DMS 273 (cell line): ENCODE measurements at regions not wholly inside any gene's neighbourhood (a gene's known extent, or its start where the extent isn't known, plus 50 kb on each side); places are given as distances from the start of the nearest gene placed in this dataset.
"Not testable (repeated sequence)": the region's sequence is repeated elsewhere in the genome, so short reads cannot be mapped to it uniquely, and the experiment has no call there.

Experiments
- DNase-seq: peaks from one replicate; lab custom pipeline; 2025; ENCODE audit not compliant: unreplicated experiment; lab: John Stamatoyannopoulos, UW

DNA sequence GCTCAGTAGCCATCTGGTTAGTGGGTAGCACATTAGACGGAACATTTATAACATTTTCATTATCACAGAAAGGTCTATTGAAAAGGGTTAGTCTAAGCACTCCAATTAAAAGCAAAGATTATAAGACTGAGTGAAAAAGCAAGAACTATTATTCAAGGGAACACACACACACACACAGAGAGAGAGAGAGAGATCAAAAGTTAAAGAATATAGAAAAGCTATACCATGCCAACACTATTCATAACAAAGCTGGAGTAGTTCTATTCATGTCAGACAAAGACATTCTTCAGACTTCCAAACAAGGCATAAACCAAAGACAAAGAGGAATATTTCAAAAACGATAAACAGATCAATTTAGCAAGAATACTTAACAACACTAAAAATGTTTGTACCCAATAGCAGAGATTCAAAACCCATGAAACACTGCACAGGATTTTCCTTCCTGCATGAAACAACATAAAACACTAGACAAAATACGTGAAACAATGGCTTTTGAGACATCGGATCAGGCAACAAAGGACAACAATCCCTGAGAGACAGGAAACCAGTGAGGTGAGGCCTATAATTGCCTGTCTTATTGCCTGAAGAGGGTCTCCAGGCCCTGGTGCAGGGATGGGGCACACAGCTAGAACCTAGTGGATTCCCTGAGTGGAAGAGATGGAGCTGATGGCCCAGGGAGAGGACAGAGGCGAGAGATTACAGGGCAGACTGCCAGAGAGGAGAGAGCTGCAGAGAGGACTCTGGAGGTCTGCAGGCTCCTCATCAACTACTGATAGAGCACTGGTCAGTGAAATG is 83.6 kb upstream of the NPAS2 start:
- DNase-seq, result no peak

DNA sequence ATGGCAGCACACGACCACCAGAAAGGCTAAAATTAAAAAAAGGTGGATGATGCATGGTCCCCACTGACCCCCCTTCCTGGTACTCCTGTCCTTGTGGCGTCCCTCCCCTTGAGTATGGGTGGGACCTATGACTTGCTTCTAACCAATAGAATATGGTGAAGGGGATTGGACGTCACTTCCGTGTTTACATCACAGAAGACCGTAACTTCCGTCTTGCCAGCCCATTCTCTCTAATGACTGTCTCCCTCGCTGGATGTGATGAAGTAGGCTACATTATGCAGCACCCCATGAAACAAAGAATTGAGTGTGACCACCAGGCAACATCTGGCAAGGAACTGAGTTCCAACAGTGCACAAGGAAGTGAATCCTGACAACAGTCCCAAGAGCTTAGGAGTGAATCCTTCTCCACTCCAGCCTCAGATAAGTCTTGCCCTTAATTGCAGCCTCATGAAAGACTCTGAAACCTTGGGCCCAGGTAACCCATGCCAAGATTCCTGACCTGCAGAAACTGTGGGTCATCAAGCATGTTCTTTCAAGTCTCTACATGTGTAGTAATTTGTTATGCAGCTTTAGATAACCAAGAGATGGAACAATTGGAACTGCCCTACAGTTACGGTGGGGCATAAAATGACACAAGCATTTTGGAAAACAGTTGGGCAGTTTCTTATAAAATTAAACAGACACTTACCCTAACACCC is 80.1 kb upstream of the NPAS2 start:
- no peak for DNase-seq

DNA sequence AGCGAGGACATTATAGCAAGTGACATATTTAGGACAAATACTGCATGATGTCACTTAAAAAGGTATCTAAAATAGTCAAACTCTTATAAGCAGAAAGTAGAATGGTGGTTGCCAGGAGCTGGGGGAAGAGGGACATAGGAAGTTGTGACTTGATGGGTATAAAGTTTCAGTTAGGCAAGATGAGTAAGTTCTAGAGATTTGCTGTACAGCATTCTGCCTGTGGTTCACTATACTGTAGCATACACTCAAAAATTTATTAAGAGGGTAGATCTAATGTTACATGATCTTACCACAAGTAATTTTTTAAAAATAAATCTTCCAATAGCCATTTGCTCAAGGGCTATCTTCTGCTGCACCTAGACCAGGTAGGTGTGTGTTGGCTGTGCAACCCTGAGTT is 78.1 kb upstream of the NPAS2 start:
- no peak for DNase-seq

DNA sequence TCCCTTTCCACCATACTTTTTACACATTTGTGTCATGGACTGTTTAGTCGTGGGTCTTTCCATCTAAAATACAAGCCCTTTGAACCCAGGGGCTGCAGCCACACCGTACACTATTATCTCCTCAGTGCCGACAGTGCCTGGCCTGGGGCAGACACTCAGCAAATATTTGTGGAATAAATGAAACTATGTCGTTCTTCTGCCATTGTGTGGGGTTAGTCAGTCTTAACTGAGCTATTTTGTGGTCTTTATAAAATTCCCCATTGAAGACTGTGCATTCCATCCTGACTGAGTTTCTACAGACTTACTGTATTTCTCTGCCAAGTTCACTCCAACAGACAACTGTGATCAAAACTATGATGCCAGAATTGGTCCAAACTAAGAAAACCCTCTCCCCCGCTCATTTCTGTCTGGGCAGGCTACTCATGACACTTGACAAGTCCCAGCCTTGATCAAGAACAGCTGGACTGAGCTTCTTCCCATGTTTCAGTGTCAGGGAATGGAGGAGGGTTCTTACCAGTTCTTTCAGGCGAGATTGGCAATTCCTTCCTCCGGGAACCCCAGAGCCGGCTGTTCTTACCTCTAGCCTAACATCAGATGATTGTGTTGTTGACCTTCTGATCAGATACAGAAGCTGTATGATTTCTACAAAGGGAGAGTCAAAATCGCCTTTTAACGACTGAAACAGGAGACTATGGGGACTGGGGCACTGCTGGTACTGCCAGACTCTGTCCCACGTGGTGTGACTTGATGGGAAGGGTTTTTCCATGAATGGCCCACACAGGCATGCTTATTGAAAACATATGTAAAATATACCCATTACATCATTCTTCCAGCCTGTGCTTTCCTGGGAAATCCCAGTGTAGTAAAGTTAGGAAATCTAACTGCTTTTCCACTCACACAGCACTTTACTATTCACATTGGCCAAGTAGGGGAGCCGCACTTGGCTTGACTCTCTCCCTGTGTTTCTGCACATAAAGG is 77.4 kb upstream of the NPAS2 start:
- no peak for DNase-seq

DNA sequence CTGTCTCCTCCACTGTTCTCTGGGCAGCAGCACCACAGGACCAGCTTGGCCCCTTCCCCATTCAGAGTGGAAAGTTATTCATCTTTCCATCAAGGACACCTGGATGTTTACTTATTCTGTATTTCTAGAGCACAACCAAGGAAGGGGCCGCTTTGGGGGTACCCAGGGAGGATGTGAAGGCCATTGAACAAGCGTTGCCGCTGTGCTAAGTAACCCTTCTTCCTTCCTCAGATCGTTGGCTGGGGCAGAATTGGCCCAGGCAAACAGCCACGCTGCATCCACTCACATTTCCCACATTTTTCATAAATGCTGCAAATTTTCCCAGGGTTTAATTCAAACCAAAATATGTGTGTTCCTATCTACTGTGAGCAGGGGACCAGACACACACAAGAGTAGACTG is 76.2 kb upstream of the NPAS2 start:
- no peak for DNase-seq

DNA sequence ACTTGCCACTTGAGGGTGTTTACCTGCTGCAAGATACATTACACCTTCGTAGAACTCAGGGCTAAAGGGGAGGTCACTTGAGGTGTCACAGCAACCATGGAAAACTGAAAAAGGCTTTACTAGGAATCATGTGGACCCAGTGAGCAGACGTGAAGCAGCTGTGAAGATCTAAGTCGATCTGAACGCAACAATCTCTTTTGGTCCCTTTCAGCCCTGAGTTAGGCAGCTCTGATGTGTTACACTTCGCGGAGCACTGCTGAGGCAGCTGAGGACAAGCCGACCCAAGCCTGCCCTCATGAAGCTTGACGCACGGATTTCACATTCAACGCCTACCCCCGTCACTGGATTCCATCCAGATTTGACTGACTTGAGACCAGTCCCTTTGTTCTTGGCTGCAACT is 75.8 kb upstream of the NPAS2 start:
- DNase-seq, result no peak

DNA sequence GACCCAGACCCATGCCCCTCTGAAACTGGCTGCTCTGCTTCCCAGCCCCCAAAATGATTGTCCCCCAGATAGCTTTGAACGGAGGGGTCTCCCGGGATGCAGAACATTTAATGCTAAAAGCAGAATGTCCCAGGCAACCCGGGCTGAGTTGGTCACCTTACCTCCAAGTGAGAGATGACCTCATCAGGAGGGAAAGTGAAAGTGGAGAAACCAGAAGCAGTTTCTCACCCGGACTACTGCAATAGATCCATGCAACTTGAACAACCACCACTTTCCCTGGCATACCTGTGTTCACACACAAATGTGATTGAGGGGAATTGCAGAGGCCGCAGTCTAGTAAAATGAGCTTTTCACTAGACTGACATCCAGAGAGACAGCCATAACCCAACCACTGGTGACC is 75.3 kb upstream of the NPAS2 start:
- no peak for DNase-seq

DNA sequence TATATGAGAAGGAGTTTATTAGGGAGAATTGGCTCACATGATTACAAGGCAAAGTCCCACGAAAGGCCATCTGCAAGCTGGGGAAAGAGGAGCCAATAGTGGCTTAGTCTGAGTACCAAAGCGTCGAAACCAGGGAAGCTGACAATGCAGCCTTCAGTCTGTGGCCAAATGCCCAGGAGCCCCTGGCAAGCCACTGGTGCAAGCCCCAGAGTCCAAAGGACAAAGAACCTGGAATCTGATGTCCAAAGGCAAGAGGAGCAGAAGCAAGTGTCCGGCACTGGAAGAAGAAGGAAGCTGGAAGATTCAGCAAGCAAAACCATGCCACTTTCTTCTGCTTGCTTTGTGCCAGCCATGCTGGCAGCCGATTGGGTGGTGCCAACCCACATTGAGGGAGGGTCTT is 74.3 kb upstream of the NPAS2 start:
- no peak for DNase-seq

DNA sequence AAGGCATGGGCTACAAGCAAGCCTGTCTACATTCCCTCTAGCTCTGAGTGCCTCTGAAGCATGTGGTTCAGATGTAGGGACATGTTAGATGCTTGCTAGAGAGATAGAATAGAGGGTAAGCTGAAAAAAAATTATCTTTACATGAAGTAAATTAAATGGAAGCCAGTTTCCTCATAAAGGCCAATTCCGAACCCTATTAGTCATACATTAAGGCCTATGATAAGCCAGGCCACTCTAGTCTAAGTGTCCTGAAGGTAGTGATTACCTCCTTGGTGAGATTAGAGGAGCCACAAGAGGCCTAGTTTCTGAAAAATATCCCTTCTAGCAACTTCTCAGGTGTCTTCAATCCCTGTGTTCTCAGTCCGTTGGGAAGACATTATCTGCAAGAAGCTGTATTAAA is 72.4 kb upstream of the NPAS2 start:
- DNase-seq, result no peak

DNA sequence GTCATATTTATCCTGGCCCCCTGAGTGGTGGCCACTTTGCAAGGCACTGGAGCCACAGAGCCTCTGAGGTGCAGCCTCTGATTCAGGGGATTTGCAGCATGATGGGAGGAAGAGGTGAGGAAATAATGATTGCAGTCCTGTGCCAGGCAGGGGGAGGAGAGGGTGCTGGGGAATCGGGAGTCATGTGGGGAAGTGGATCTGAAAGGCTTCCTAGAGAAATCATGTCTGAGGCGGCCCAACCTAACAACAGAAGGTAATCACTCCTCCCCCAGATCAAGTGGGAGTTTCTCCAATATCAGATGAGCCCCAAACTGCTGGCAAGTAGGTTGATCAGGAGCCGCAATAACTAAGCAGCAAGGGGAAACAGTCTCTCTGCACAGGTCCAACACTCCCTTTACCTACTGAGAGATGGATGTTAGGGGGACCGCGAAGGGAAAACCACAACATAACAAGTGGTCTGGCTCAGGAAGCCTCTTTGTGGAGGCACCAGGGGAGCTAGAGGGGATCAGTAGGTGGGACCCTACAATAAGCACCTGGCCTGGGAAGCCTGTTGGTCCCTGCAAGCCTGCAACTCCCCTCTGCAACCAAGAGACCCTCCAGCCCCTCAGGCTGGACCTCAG is 71.8 kb upstream of the NPAS2 start:
- no peak for DNase-seq

DNA sequence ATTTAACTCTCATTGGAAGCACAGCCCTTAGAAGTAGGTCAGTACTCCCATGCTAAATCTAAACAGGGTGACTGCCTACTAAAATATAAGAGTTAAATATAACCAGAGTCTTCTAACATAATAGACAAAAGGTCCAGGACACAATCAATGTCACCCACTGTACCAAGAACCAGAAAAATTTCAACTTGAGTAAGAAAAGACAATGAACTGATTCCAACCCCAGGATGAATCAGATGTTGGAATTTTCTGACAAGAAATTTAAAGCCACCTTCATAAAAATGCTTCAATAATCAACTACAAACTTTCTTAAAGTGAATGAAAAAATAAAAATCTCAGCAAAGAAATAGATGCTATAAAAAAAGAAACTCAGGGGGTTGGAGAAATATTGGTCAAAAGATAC is 71.3 kb upstream of the NPAS2 start:
- DNase-seq, result no peak

DNA sequence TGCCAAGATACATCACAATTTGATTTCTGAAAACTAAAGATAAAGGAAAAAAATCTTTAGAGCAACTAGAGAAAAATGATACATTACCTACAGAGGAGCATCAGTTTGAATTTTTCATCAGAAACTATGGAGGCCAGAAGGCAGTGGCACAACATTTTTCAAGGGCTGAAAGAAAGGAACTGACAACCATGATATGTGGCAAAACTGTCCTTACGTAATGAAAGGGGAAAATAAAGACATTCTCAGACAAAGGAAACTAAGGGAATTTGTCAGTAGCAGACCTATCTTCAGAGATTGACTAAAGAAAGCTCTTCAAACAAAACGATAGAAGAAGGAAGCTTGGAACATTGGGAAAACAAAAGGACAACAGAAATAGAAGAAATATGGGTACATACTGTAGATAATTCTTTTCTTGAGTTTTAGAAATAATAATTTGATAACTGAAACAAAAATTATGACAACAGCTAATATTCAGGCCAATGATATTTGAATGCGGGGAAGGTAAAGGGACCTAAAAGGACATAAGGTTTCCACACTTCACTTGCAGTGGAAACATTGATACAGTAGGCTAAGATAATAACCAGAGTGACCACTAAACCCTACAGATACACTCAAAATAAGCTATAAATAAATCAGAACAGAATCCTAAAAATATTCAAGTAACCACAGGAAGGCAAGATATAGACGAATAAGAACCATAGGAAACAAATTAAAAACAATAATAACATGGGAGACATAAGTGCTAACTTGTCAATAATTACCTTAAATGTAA is 70.0 kb upstream of the NPAS2 start:
- no peak for DNase-seq

DNA sequence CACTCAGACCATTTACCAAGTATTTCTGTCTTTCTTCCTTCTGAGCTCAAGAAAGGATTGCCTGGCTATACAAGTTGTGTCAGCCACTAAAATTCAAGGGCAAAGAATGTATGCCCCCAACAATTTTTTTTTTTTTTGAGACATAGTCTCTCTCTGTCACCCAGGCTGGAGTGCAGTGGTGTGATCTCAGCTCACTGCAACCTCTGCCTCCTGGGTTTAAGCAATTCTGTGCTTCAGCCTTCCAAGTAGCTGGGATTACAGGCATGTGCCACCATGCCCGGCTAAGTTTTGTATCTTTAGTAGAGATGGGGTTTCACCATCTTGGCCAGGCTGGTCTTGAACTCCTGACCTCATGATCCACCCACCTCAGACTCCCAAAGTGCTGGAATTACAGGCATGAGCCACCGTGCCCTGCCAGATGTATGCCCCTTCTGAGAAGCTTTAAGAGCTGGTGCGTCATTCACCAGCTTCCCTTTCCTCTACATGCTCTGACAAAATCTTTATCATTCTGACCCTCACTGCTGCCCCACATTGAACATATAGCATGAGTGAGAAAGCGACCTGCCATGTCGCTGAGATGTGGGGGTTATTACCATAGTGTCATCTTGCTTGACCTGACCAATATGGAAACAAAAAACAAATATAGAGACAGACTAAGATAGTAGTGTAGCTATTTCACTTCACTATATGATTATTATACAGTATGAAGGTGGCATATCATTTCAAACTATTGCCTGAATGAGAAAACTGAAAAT is 67.9 kb upstream of the NPAS2 start:
- not testable (repeated sequence) for DNase-seq

DNA sequence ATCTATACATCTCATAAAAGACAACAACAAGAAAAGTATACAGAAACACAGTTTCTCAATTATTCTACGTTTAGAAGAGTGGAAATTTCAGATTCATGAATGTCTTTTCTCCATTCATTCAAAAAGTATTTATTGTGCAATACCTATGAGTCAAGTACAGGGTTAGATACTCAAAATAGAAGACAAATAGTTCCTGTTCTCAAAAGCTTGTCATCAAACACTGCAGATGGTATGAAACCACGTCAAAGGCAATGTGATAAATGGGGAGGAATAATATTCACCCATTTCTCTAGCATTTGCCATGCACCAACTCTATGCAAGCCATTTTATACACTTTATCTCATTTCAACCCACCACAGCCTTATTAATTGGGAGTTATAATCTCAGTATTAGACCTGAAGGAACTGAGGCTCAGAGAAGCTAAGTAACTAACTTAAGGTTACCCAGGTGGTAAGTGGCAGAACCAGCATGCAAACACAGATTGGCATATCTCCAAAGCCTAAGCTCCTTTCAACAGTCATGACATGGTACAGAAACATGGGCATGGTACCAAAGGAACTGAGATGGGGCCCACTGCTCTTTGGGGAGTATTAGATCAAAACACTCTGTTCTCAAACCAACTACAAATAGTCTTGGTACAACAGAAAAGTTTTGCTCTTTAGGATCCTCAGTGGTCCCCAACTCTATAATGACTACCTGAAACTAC is 67.2 kb upstream of the NPAS2 start:
- no peak for DNase-seq

DNA sequence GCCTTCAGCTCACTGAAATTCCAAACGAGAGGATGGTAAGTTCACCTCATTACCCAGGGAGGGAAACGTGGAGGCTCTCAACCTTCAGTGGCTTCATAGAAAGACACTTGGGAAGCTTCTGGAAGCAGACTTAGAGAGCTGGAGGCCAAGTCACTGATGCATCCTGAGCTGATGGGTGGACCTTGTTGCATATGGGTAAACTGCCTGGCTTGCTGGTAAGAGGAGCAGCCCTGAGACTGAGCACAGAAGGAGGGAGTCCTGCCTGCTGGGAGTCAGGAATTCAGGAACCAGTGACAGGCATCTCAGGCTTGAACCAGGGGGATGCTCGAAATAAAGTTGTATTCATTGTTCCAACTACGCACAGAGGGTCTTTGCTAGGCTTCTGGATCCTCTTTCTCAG is 66.5 kb upstream of the NPAS2 start:
- no peak for DNase-seq

DNA sequence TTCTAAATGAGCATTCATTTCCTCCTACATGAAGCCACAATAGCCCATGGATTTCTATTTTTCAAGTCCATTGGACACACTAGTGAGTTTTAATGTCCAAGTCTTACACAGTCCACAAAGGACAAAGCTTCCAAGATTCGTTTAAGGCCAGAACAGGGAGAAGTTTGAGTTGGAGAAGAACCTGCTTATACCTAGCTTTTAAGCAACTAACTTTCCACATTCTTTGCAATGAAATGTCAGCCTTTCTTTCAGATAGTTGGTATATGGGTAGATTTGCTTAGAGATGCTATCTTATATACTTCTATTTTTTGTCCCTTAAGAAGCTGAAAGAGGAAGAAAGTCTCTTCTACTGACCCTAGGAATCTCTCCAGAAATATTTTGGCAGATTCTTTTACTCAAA is 66.1 kb upstream of the NPAS2 start:
- no peak for DNase-seq

DNA sequence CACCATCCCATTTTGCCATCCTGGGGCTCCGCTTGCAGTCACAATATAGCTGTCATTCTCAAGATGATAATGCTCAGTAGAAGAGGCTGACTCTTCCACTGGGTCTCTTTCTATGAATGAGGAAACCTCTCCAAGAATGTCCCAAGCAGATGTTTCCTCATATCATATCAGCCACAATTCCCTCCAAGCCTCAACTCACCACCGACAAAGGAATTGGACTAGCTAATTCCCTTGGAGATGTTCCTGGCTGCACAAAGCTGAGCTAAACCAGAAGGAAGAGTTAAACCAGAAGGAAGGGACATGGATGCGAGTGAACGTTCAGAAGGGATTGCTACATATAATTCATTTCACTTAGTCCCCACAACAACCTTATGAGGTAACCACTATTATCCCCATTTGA is 65.0 kb upstream of the NPAS2 start:
- no peak for DNase-seq

DNA sequence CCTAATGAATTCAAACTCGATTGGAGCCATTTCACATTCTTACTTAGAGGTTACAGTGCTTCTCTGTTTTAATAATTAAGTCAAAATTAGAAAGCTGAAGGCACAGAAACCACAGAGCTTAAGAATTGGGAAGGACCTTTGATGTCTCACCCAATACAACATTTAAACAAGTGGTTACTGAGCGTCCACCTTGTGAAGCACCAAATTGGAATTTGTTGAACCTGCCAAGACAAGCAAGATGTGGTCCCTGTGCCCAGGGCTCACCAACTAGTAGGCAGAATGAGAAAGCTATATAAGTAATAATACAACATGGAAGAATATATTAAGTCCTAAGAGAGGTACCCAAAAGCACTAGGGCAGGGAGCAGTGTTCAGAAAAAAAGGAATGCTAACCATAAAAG is 64.5 kb upstream of the NPAS2 start:
- no peak for DNase-seq

DNA sequence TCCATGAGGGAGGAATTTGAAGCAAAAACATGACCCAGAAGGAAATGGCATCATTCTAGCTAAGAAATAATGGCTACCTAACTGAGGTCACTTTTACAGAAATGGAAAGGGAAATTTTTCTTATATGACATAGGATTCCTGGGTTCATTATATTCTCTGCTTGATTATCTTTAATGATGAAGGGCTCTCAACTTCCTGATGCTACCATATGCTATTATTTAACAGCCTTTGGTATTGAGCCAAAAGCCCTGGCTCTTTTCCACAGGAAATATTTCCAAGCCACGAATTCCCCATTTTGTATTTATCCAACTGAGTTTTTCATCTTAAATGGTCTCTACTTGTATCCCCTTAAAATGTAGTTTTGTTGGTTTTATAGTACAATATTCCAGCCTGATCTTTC is 63.2 kb upstream of the NPAS2 start:
- DNase-seq, result no peak
